HepG2 (cell line): ENCODE measurements at regions not wholly inside any gene's neighbourhood (a gene's known extent, or its start where the extent isn't known, plus 50 kb on each side); places are given as distances from the start of the nearest gene placed in this dataset.

Experiments
- JUNB ChIP-seq: sonication (generic); formaldehyde crosslinking; IDR thresholded peaks from 2 replicates; pipeline ENCODE4 v1.8.0; 2022; ENCODE audit warnings: missing genetic modification reagents, mild to moderate bottlenecking, borderline replicate concordance
- NFE2L2 ChIP-seq: fragments of 150-350 bp; IDR thresholded peaks from 2 replicates; pipeline ENCODE4 v1.6.1; 2014; ENCODE audit warnings: low read length
- SMARCE1 ChIP-seq: fragments of 450-650 bp; IDR thresholded peaks from 2 replicates; pipeline ENCODE4 v1.6.1; 2017; ENCODE audit warnings: borderline replicate concordance
- ZMAT3 ChIP-seq: sonication (generic); formaldehyde crosslinking; conservative IDR thresholded peaks from 2 replicates; pipeline ENCODE4 v1.7.0; 2021; ENCODE audit warnings: missing genetic modification reagents
- ZNF790 ChIP-seq: sonication (generic); formaldehyde crosslinking; IDR thresholded peaks from 2 replicates; pipeline ENCODE4 v1.8.0; 2022; ENCODE audit warnings: missing genetic modification reagents, mild to moderate bottlenecking, borderline replicate concordance

GRCh38 chr11:86119906-86120305 lies 51.0 kb upstream of the PICALM start:
- TF ChIP-seq ZNF790 (CRISPR knock-in tag) (no peak), ZMAT3 (CRISPR knock-in tag) (no peak), JUNB (CRISPR knock-in tag) (no peak), SMARCE1 (no peak), NFE2L2 (no peak)
